ENCODE measurements at regions not wholly inside any gene's neighbourhood (a gene's known extent, or its start where the extent isn't known, plus 50 kb on each side); places are given as distances from the start of the nearest gene placed in this dataset.
A peak's percentile ranks its signal among the peaks of the same experiment; 100 is the strongest.
"Not testable (repeated sequence)": the region's sequence is repeated elsewhere in the genome, so short reads cannot be mapped to it uniquely, and the experiment has no call there.

DNA sequence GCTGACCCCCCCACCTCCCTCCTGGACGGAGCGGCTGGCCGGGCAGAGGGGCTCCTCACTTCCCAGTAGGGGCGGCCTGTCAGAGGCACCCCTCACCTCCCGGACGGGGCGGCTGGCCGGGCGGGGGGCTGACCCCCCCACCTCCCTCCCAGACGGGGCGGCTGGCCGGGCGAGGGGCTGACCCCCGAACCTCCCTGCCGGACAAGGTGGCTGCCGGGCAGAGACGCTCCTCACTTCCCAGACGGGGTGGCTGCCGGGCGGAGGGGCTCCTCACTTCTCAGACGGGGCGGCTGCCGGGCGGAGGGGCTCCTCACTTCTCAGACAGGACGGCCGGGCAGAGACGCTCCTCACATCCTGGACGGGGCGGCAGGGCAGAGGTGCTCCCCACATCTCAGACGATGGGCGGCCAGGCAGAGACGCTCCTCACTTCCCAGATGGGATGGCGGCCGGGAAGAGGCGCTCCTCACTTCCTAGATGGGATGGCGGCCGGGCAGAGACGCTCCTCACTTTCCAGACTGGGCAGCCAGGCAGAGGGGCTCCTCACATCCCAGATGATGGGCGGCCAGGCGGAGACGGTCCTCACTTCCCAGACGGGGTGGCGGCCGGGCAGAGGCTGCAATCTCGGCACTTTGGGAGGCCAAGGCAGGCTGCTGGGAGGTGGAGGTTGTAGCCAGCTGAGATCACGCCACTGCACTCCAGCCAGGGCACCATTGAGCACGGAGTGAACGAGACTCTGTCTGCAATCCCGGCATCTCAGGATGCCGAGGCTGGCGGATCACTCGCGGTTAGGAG is 66.2 kb upstream of the PAPPA2 start:
- DNase-seq; intact Hi-C loops (cut with micrococcal nuclease); POLR2A ChIA-PET; CTCF ChIA-PET; H3K4me3 Mint-ChIP-seq; H3K27ac ChIP-seq (ENCODE audit: low read depth, low read length); H3K36me3 Mint-ChIP-seq; ATAC-seq; H3K4me3 ChIP-seq (ENCODE audit: low read length); H3K4me1 Mint-ChIP-seq; H3K27ac Mint-ChIP-seq; H3K9me3 ChIP-seq (ENCODE audit: control insufficient read depth in 2 of 3, low read length in 3 of 3); H3K4me1 ChIP-seq (ENCODE audit: control insufficient read depth in 2 of 2, insufficient read depth in 2 of 2, low read length in 2 of 2); H3K27me3 ChIP-seq (ENCODE audit: control insufficient read depth in 2 of 2, insufficient read depth in 2 of 2, low read length in 2 of 2); H3K27me3 Mint-ChIP-seq; H3K36me3 ChIP-seq (ENCODE audit: control insufficient read depth in 2 of 3, insufficient read depth in 3 of 3, low read length in 3 of 3): not testable (repeated sequence)
- peaks cover under 1 to 22% (median 4%) of the 10 kb centered on the region in 11 donors for H3K9me3 Mint-ChIP-seq

DNA sequence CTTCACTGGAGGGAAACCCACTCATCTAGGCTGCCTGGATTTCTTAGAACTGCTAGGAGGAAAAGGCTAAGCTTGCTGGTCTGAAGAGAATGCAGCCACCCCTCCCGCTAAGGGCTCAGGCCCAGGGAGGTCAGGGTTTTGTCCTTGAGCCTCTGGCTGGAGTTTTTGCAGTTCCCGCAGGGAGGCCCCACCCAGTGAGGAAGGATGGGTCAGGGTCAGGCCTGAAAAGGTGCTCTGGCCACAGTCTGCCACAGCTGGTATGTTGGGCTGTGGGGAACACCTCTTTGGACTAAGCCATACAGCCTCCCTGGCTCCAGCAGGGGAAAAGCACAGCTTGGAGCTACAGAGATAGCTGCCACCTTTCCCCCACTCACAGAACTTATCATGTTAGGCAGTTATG is 71.4 kb upstream of the PAPPA2 start:
- Mint-ChIP-seq H3K27ac (no peak overlapping the region), H3K4me1 (no peaks in the 10 kb centered on the region), H3K9me3 (peaks cover 1 to 21% (median 8%) of the 10 kb centered on the region in 11 donors), H3K4me3 (no peak overlapping the region), H3K36me3 (peaks cover 0 to 5% (median 0%) of the 10 kb centered on the region in 5 donors), H3K27me3 (peaks cover 0 to 8% (median 4%) of the 10 kb centered on the region in 5 donors)
- Histone ChIP-seq H3K4me1 (ENCODE audit: control insufficient read depth in 2 of 2, insufficient read depth in 2 of 2, low read length in 2 of 2) (no peaks in the 10 kb centered on the region), H3K9me3 (ENCODE audit: control insufficient read depth in 2 of 3, low read length in 3 of 3) (peaks cover 0 to 3% (median 0%) of the 10 kb centered on the region in 3 experiments), H3K4me3 (ENCODE audit: low read length) (no peak overlapping the region), H3K36me3 (ENCODE audit: control insufficient read depth in 2 of 3, insufficient read depth in 3 of 3, low read length in 3 of 3) (no peaks in the 10 kb centered on the region), H3K27ac (ENCODE audit: low read depth, low read length) (no peak overlapping the region), H3K27me3 (ENCODE audit: control insufficient read depth in 2 of 2, insufficient read depth in 2 of 2, low read length in 2 of 2) (no peaks in the 10 kb centered on the region)
- DNase-seq (no peak), ATAC-seq (no peak)
- intact Hi-C loops (cut with micrococcal nuclease) = no loop called here
- POLR2A ChIA-PET = no interaction called here
- CTCF ChIA-PET = no interaction called here

DNA sequence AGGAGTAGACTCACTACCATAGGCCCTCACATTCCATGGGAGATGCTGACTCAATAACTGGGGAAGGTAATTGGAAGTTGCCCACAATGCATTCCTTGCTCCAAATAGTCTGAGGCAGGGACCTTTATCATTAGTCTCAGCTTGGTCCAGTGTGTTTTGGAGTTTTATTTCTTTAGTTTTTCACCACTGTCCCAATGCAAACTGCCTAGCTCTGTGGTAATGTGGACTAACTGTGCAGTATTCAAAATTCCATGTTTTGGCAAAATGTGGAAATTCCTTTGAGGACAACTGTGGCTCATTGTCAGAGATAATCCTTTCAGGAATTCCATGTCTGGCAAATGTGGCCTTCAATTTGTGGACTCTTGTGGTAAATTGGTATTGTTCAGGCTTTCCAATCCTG is 78.1 kb upstream of the PAPPA2 start:
- no peak for DNase-seq
- Histone ChIP-seq H3K27me3 (ENCODE audit: control insufficient read depth in 2 of 2, insufficient read depth in 2 of 2, low read length in 2 of 2) (no peaks in the 10 kb centered on the region), H3K4me3 (ENCODE audit: low read length) (no peak overlapping the region), H3K4me1 (ENCODE audit: control insufficient read depth in 2 of 2, insufficient read depth in 2 of 2, low read length in 2 of 2) (no peaks in the 10 kb centered on the region), H3K9me3 (ENCODE audit: control insufficient read depth in 2 of 3, low read length in 3 of 3) (no peaks in the 10 kb centered on the region), H3K36me3 (ENCODE audit: control insufficient read depth in 2 of 3, insufficient read depth in 3 of 3, low read length in 3 of 3) (no peaks in the 10 kb centered on the region), H3K27ac (ENCODE audit: low read depth, low read length) (no peak overlapping the region)
- Mint-ChIP-seq H3K4me1 (no peaks in the 10 kb centered on the region), H3K36me3 (peaks cover 0 to 5% (median 0%) of the 10 kb centered on the region in 5 donors), H3K9me3 (peaks cover 1 to 14% (median 7%) of the 10 kb centered on the region in 11 donors), H3K27ac (no peak overlapping the region), H3K27me3 (peaks cover 0 to 5% (median 5%) of the 10 kb centered on the region in 5 donors), H3K4me3 (no peak overlapping the region)
- CTCF ChIA-PET = no interaction called here
- no peak for ATAC-seq
- intact Hi-C loops (cut with micrococcal nuclease) = no loop called here
- POLR2A ChIA-PET = no interaction called here

DNA sequence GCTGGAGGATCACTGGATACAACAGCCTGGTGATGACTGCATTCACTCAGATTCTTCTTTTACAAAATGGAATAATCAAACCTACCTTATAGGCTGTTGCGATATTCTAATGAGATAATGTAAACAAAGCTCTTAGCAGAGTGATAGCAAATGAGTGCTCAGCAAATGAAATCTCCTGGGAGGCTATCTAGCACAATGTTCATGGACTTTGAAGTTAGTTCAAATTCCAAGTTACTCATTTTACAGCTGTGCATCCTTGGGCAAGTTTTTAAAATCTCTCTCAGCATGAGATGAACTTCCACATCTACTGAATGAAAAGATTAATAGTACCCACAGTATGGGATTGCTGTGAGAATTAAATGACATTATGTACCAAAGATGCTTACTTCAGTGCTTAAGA is 80.8 kb upstream of the PAPPA2 start:
- ATAC-seq = no peak
- POLR2A ChIA-PET = no interaction called here
- Histone ChIP-seq H3K27ac (ENCODE audit: low read depth, low read length) (no peak overlapping the region), H3K36me3 (ENCODE audit: control insufficient read depth in 2 of 3, insufficient read depth in 3 of 3, low read length in 3 of 3) (no peaks in the 10 kb centered on the region), H3K27me3 (ENCODE audit: control insufficient read depth in 2 of 2, insufficient read depth in 2 of 2, low read length in 2 of 2) (no peaks in the 10 kb centered on the region), H3K4me1 (ENCODE audit: control insufficient read depth in 2 of 2, insufficient read depth in 2 of 2, low read length in 2 of 2) (no peaks in the 10 kb centered on the region), H3K4me3 (ENCODE audit: low read length) (no peak overlapping the region), H3K9me3 (ENCODE audit: control insufficient read depth in 2 of 3, low read length in 3 of 3) (no peaks in the 10 kb centered on the region)
- no peak overlapping the region for H3K27ac Mint-ChIP-seq
- H3K36me3 Mint-ChIP-seq = no peaks in the 10 kb centered on the region
- intact Hi-C loops (cut with micrococcal nuclease) = no loop called here
- H3K27me3 Mint-ChIP-seq = peaks cover 0 to 11% (median 0%) of the 10 kb centered on the region in 5 donors
- DNase-seq = no peak
- CTCF ChIA-PET = no interaction called here
- H3K9me3 Mint-ChIP-seq = peaks cover 0 to 1% (median 0%) of the 10 kb centered on the region in 11 donors
- H3K4me3 Mint-ChIP-seq = no peak overlapping the region
- H3K4me1 Mint-ChIP-seq = no peaks in the 10 kb centered on the region

DNA sequence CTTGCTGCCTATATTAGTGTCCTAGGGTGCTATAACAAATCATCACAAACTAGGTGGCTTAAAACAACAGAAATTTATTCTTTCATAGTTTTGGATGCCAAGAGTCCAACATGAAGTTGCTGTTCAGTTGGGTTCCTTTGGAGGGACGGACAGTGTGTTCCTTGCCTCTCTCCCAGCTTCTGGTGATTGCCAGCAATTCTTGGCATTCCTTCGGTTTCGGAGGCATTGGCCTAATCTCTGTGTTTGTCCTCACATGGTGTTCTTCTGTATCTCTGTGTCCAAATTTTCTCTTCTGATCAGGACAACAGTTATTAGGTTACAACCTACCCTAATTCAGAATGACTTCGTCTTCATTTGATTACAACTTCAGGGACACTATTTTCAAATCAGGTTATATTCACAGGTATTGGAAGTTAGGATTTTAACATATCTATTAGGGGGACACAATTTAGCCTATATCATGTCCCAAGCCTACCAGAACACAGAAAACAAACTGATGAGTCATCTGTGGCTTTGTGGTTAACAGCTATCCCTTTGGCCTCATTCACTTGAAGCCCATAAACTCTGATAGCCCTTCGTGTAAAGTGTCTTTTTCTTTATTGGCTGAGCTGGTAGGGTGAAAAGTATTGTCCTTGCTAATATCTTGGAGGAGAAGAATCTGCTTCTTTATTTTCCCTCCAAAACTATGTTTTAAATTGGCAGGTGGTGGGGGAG is 83.2 kb upstream of the PAPPA2 start:
- Mint-ChIP-seq H3K4me1 (no peaks in the 10 kb centered on the region), H3K4me3 (no peak overlapping the region), H3K27ac (no peak overlapping the region), H3K36me3 (no peaks in the 10 kb centered on the region), H3K27me3 (peaks cover 0 to 11% (median 0%) of the 10 kb centered on the region in 5 donors), H3K9me3 (no peaks in the 10 kb centered on the region)
- Histone ChIP-seq H3K27ac (ENCODE audit: low read depth, low read length) (no peak overlapping the region), H3K27me3 (ENCODE audit: control insufficient read depth in 2 of 2, insufficient read depth in 2 of 2, low read length in 2 of 2) (no peaks in the 10 kb centered on the region), H3K4me3 (ENCODE audit: low read length) (no peak overlapping the region), H3K36me3 (ENCODE audit: control insufficient read depth in 2 of 3, insufficient read depth in 3 of 3, low read length in 3 of 3) (no peaks in the 10 kb centered on the region), H3K4me1 (ENCODE audit: control insufficient read depth in 2 of 2, insufficient read depth in 2 of 2, low read length in 2 of 2) (no peaks in the 10 kb centered on the region), H3K9me3 (ENCODE audit: control insufficient read depth in 2 of 3, low read length in 3 of 3) (no peaks in the 10 kb centered on the region)
- ChIA-PET POLR2A (interaction anchor here (0.8 kb wide), 1 partner anchor 310 kb away, joined by 3 read pairs; no protein-coding TSS in a partner anchor), CTCF (no interaction called here)
- DNase-seq = no peak
- intact Hi-C loops (cut with micrococcal nuclease) = no loop called here
- no peak for ATAC-seq

DNA sequence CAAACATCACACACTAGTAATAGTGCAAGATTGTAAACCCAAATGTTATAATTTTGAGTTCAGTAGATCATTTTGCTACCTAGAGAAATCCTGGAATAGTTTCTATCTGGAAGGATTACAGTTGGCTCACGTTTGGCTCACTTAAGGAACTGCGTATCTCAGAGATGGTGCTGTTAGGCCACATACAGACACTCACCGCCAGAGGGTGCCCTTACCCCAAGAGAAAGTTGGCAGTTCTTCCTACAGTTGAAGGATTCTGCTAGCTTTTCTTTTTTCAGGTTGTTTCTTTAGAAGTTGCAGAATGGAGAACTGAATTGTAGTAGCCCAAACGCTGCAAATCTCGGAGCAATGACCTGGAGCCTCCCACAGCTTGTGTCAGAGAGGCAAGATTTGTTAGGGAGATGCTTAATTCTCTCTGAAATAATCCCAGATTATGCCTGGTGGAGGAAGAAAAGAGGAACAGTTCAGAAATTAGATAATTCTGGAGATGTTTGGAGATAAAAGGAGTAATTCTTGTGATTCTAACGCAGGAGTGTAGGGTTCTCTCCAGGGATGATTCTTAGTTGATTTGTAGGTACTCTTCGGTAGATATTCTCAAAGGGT is 87.9 kb upstream of the PAPPA2 start:
- Histone ChIP-seq H3K4me1 (ENCODE audit: control insufficient read depth in 2 of 2, insufficient read depth in 2 of 2, low read length in 2 of 2) (no peaks in the 10 kb centered on the region), H3K9me3 (ENCODE audit: control insufficient read depth in 2 of 3, low read length in 3 of 3) (no peaks in the 10 kb centered on the region), H3K4me3 (ENCODE audit: low read length) (no peak overlapping the region), H3K27ac (ENCODE audit: low read depth, low read length) (no peak overlapping the region), H3K27me3 (ENCODE audit: control insufficient read depth in 2 of 2, insufficient read depth in 2 of 2, low read length in 2 of 2) (no peaks in the 10 kb centered on the region), H3K36me3 (ENCODE audit: control insufficient read depth in 2 of 3, insufficient read depth in 3 of 3, low read length in 3 of 3) (no peaks in the 10 kb centered on the region)
- Mint-ChIP-seq H3K4me3 (no peak overlapping the region), H3K27ac (no peak overlapping the region), H3K27me3 (peaks cover 1 to 13% (median 6%) of the 10 kb centered on the region in 5 donors), H3K4me1 (no peaks in the 10 kb centered on the region), H3K36me3 (no peaks in the 10 kb centered on the region), H3K9me3 (no peaks in the 10 kb centered on the region)
- ATAC-seq (peak; percentile 67), DNase-seq (peak in 8 of 9 donors; percentile 10 to 59 (median 27))
- ChIA-PET CTCF (no interaction called here), POLR2A (no interaction called here)
- intact Hi-C loops (cut with micrococcal nuclease) = loop anchor here in 1 of 2 donors (1.0 kb wide), 2 partner anchors 316 to 506 kb away; no protein-coding TSS in a partner anchor

Measured in naive thymus-derived CD4-positive, alpha-beta T cell (primary cell).